Mesendoderm (in vitro differentiated cells): ENCODE measurements at regions not wholly inside any gene's neighbourhood (a gene's known extent, or its start where the extent isn't known, plus 50 kb on each side); places are given as distances from the start of the nearest gene placed in this dataset.

Source experiments
- DNase-seq: peaks from one replicate; pipeline ENCODE4 v3.0.0; 2013
- H2AK5ac ChIP-seq: 2 replicates; pipeline ENCODE4 v1.6.1; 2013; ENCODE audit warnings: low read length, inconsistent platforms
- H2BK120ac ChIP-seq: 2 replicates; pipeline ENCODE4 v1.6.1; 2013; ENCODE audit warnings: low read depth, mild to moderate bottlenecking, low read length, moderate library complexity, mixed read lengths
- H2BK15ac ChIP-seq: replicated peaks from 2 replicates; pipeline ENCODE4 v1.6.1; 2013; ENCODE audit warnings: low read depth, mild to moderate bottlenecking, moderate library complexity
- H2BK5ac ChIP-seq: 2 replicates; pipeline ENCODE4 v1.6.1; 2013; ENCODE audit warnings: low read length, inconsistent platforms
- H3K18ac ChIP-seq: 2 replicates; pipeline ENCODE4 v1.6.1; 2013; ENCODE audit warnings: mild to moderate bottlenecking, low read length, mixed read lengths
- H3K23ac ChIP-seq: one replicate; pipeline ENCODE4 v1.6.1; 2013; ENCODE audit warnings: low read length
- H3K27ac ChIP-seq: 2 replicates; pipeline ENCODE4 v1.5.1; 2013; ENCODE audit warnings: low read depth, mild to moderate bottlenecking, inconsistent platforms, low read length, moderate library complexity
- H3K27me3 ChIP-seq: 2 replicates; pipeline ENCODE4 v1.6.1; 2013; ENCODE audit warnings: low read length, control low read depth, mild to moderate bottlenecking, inconsistent platforms; ENCODE audit not compliant: insufficient read depth, poor library complexity
- H3K36me3 ChIP-seq: 2 replicates; pipeline ENCODE4 v1.6.1; 2013; ENCODE audit warnings: low read length, inconsistent platforms; ENCODE audit not compliant: control insufficient read depth, insufficient read depth
- H3K4ac ChIP-seq: one replicate; pipeline ENCODE4 v1.6.1; 2013; ENCODE audit warnings: low read depth, mild to moderate bottlenecking, low read length, moderate library complexity
- H3K4me1 ChIP-seq: 2 replicates; pipeline ENCODE4 v1.6.1; 2013; ENCODE audit warnings: low read depth, low read length, inconsistent platforms; ENCODE audit not compliant: control insufficient read depth
- H3K4me2 ChIP-seq: 2 replicates; pipeline ENCODE4 v1.6.1; 2013; ENCODE audit warnings: low read length
- H3K4me3 ChIP-seq: 2 replicates; pipeline ENCODE4 v1.5.1; 2013; ENCODE audit warnings: mild to moderate bottlenecking, low read length
- H3K56ac ChIP-seq: one replicate; pipeline ENCODE4 v1.6.1; 2013; ENCODE audit warnings: low read length
- H3K79me1 ChIP-seq: 2 replicates; pipeline ENCODE4 v1.6.1; 2013; ENCODE audit warnings: low read length, inconsistent platforms
- H3K79me2 ChIP-seq: 2 replicates; pipeline ENCODE4 v1.6.1; 2013; ENCODE audit warnings: mild to moderate bottlenecking, low read length; ENCODE audit not compliant: control insufficient read depth, insufficient read depth
- H3K9ac ChIP-seq: 2 replicates; pipeline ENCODE4 v1.6.1; 2013; ENCODE audit warnings: low read length, inconsistent platforms
- H4K5ac ChIP-seq: one replicate; pipeline ENCODE4 v1.6.1; 2013; ENCODE audit warnings: low read length
- H4K8ac ChIP-seq: one replicate; pipeline ENCODE4 v1.6.1; 2013; ENCODE audit warnings: low read depth, mild to moderate bottlenecking, control low read depth, low read length, moderate library complexity
- WGBS: extraction: QIAGEN DNeasy Blood & Tissue Kit; methylation state at CpG from one replicate; pipeline ENCODE4 v1.1.7; 2013; ENCODE audit warnings: low lambda C conversion rate, missing lambda C conversion rate; ENCODE audit not compliant: insufficient coverage; ENCODE audit errors: extremely low coverage; 5-methylcytosine and 5-hydroxymethylcytosine counted together

GRCh38 chr4:30943356-30943755, 223.2 kb downstream of the PCDH7 start:
- no peak overlapping the region for H3K27ac ChIP-seq
- no peak for DNase-seq
- no peak overlapping the region for H2BK120ac ChIP-seq
- H3K23ac ChIP-seq = no peak overlapping the region
- no peak overlapping the region for H4K8ac ChIP-seq
- H3K56ac ChIP-seq = no peak overlapping the region
- H2BK15ac ChIP-seq = no peak overlapping the region
- no peaks in the 10 kb centered on the region for H3K79me2 ChIP-seq
- H3K4me3 ChIP-seq = no peak overlapping the region
- no peaks in the 10 kb centered on the region for H3K27me3 ChIP-seq
- no CpG with 5 or more reads among the region's 2 CpGs for WGBS
- no peak overlapping the region for H3K4me2 ChIP-seq
- no peak overlapping the region for H4K5ac ChIP-seq
- no peak overlapping the region for H2BK5ac ChIP-seq
- H2AK5ac ChIP-seq = no peak overlapping the region
- no peak overlapping the region for H3K9ac ChIP-seq
- no peaks in the 10 kb centered on the region for H3K79me1 ChIP-seq
- H3K4me1 ChIP-seq = peaks cover 1% of the 10 kb centered on the region
- H3K36me3 ChIP-seq = no peaks in the 10 kb centered on the region
- H3K18ac ChIP-seq = no peak overlapping the region
- H3K4ac ChIP-seq = no peak overlapping the region

GRCh38 chr4:30945586-30945985, 225.4 kb downstream of the PCDH7 start:
- H4K8ac ChIP-seq = no peak overlapping the region
- H3K79me2 ChIP-seq = no peaks in the 10 kb centered on the region
- H3K18ac ChIP-seq = no peak overlapping the region
- H4K5ac ChIP-seq = no peak overlapping the region
- H3K23ac ChIP-seq = no peak overlapping the region
- no peak overlapping the region for H3K27ac ChIP-seq
- no peaks in the 10 kb centered on the region for H3K36me3 ChIP-seq
- no peak overlapping the region for H3K4ac ChIP-seq
- H3K79me1 ChIP-seq = no peaks in the 10 kb centered on the region
- WGBS = no CpG with 5 or more reads among the region's 4 CpGs
- no peak overlapping the region for H2BK120ac ChIP-seq
- no peak overlapping the region for H2AK5ac ChIP-seq
- H3K4me2 ChIP-seq = no peak overlapping the region
- H2BK15ac ChIP-seq = no peak overlapping the region
- peaks cover 1% of the 10 kb centered on the region for H3K4me1 ChIP-seq
- no peak overlapping the region for H3K4me3 ChIP-seq
- no peaks in the 10 kb centered on the region for H3K27me3 ChIP-seq
- peak; percentile 77 for DNase-seq
- no peak overlapping the region for H3K56ac ChIP-seq
- no peak overlapping the region for H2BK5ac ChIP-seq
- H3K9ac ChIP-seq = no peak overlapping the region

- Histone ChIP-seq H3K9ac (no peak overlapping the region), H4K8ac (no peak overlapping the region), H3K18ac (no peak overlapping the region), H2BK15ac (no peak overlapping the region), H3K23ac (no peak overlapping the region), H2AK5ac (no peak overlapping the region), H3K4me2 (no peak overlapping the region), H3K79me1 (no peaks in the 10 kb centered on the region), H4K5ac (no peak overlapping the region), H3K36me3 (no peaks in the 10 kb centered on the region), H3K27ac (no peak overlapping the region), H3K56ac (no peak overlapping the region), H3K4ac (no peak overlapping the region), H3K27me3 (no peaks in the 10 kb centered on the region), H2BK120ac (no peak overlapping the region), H3K4me3 (no peak overlapping the region), H3K79me2 (no peaks in the 10 kb centered on the region), H2BK5ac (no peak overlapping the region), H3K4me1 (peaks cover 1% of the 10 kb centered on the region)
- WGBS = no CpG with 5 or more reads among the region's 2 CpGs
- DNase-seq = peak; percentile 15
These were observed 226.1 kb downstream of the PCDH7 start for GRCh38 chr4:30946288-30946687.

- no peak overlapping the region for H4K8ac ChIP-seq
- H2AK5ac ChIP-seq = no peak overlapping the region
- H4K5ac ChIP-seq = no peak overlapping the region
- no peak overlapping the region for H3K56ac ChIP-seq
- H3K4me1 ChIP-seq = peaks cover 1% of the 10 kb centered on the region
- H3K18ac ChIP-seq = no peak overlapping the region
- no peak overlapping the region for H3K4me2 ChIP-seq
- H3K27ac ChIP-seq = no peak overlapping the region
- no peak overlapping the region for H3K23ac ChIP-seq
- H3K79me1 ChIP-seq = no peaks in the 10 kb centered on the region
- no peaks in the 10 kb centered on the region for H3K79me2 ChIP-seq
- no peak overlapping the region for H2BK120ac ChIP-seq
- no peak overlapping the region for H2BK5ac ChIP-seq
- no peak overlapping the region for H2BK15ac ChIP-seq
- H3K9ac ChIP-seq = no peak overlapping the region
- H3K36me3 ChIP-seq = no peaks in the 10 kb centered on the region
- DNase-seq = no peak
- no peak overlapping the region for H3K4ac ChIP-seq
- WGBS = no CpG with 5 or more reads among the region's 3 CpGs
- H3K27me3 ChIP-seq = no peaks in the 10 kb centered on the region
- no peak overlapping the region for H3K4me3 ChIP-seq
These were observed 228.5 kb downstream of the PCDH7 start for GRCh38 chr4:30948653-30949052.

- H3K18ac ChIP-seq = no peak overlapping the region
- H2BK15ac ChIP-seq = no peak overlapping the region
- H3K56ac ChIP-seq = no peak overlapping the region
- WGBS = no CpG with 5 or more reads among the region's 3 CpGs
- H3K9ac ChIP-seq = no peak overlapping the region
- H3K27ac ChIP-seq = no peak overlapping the region
- no peak overlapping the region for H3K23ac ChIP-seq
- no peak overlapping the region for H4K5ac ChIP-seq
- no peaks in the 10 kb centered on the region for H3K79me1 ChIP-seq
- H3K4me1 ChIP-seq = peaks cover 1% of the 10 kb centered on the region
- H3K79me2 ChIP-seq = no peaks in the 10 kb centered on the region
- H4K8ac ChIP-seq = no peak overlapping the region
- H3K4me3 ChIP-seq = no peak overlapping the region
- no peaks in the 10 kb centered on the region for H3K36me3 ChIP-seq
- no peaks in the 10 kb centered on the region for H3K27me3 ChIP-seq
- H2BK120ac ChIP-seq = no peak overlapping the region
- no peak overlapping the region for H3K4me2 ChIP-seq
- H3K4ac ChIP-seq = no peak overlapping the region
- no peak overlapping the region for H2BK5ac ChIP-seq
- no peak for DNase-seq
- no peak overlapping the region for H2AK5ac ChIP-seq
These were observed 230.6 kb downstream of the PCDH7 start for GRCh38 chr4:30950737-30951136.

GRCh38 chr4:30952526-30953219, 232.5 kb downstream of the PCDH7 start:
- Histone ChIP-seq H3K4me3 (no peak overlapping the region), H2AK5ac (no peak overlapping the region), H3K9ac (no peak overlapping the region), H3K36me3 (no peaks in the 10 kb centered on the region), H3K79me2 (no peaks in the 10 kb centered on the region), H2BK120ac (no peak overlapping the region), H3K4me1 (no peaks in the 10 kb centered on the region), H3K27ac (no peak overlapping the region), H3K27me3 (no peaks in the 10 kb centered on the region), H3K18ac (no peak overlapping the region), H3K23ac (no peak overlapping the region), H4K8ac (no peak overlapping the region), H2BK5ac (no peak overlapping the region), H4K5ac (no peak overlapping the region), H2BK15ac (no peak overlapping the region), H3K4me2 (no peak overlapping the region), H3K4ac (no peak overlapping the region), H3K56ac (no peak overlapping the region), H3K79me1 (no peaks in the 10 kb centered on the region)
- no CpG with 5 or more reads among the region's 4 CpGs for WGBS
- no peak for DNase-seq
